H1 (cell line): ENCODE measurements at regions not wholly inside any gene's neighbourhood (a gene's known extent, or its start where the extent isn't known, plus 50 kb on each side); places are given as distances from the start of the nearest gene placed in this dataset.

Experiments used
- EZH2 ChIP-seq: fragments of 200-600 bp; sonication (generic); IDR thresholded peaks from 2 replicates; pipeline ENCODE4 v1.7.1; 2012; ENCODE audit warnings: low read depth, mild to moderate bottlenecking, moderate library complexity, low read length, inconsistent platforms; ENCODE audit not compliant: severe bottlenecking
- JUND ChIP-seq: IDR thresholded peaks from 2 replicates; pipeline ENCODE4 v1.6.1; 2011; ENCODE audit warnings: mild to moderate bottlenecking, improper control_type of control experiment, low read length
- POLR2A ChIP-seq, 2 experiments: IDR thresholded peaks; 1 replicate in 1 of 2; 2 replicates in 1 of 2; pipeline ENCODE4 v1.6.1; 2011; ENCODE audit warnings: low read depth in 2 of 2, low read length in 2 of 2, mild to moderate bottlenecking in 2 of 2; ENCODE audit errors: control extremely low read depth in 1 of 2
- POLR2AphosphoS5 ChIP-seq: IDR thresholded peaks from 2 replicates; pipeline ENCODE4 v1.6.1; 2011; ENCODE audit warnings: low read depth, low read length
- RAD21 ChIP-seq, 2 experiments: IDR thresholded peaks in 1 of 2; conservative IDR thresholded peaks in 1 of 2; 2 replicates each; pipeline ENCODE4 v1.6.1; 2011; ENCODE audit warnings: low read depth in 2 of 2, low read length in 2 of 2, improper control_type of control experiment in 1 of 2, inconsistent platforms in 1 of 2, mild to moderate bottlenecking in 1 of 2, moderate library complexity in 1 of 2
- SIN3A ChIP-seq, 2 experiments: IDR thresholded peaks in 1 of 2; conservative IDR thresholded peaks in 1 of 2; 2 replicates each; pipeline ENCODE4 v1.6.1; 2011 to 2012; ENCODE audit warnings: low read length in 2 of 2, improper control_type of control experiment in 1 of 2, low read depth in 1 of 2, mild to moderate bottlenecking in 1 of 2
- TAF1 ChIP-seq: IDR thresholded peaks from 2 replicates; pipeline ENCODE4 v1.6.1; 2011; ENCODE audit warnings: mild to moderate bottlenecking, low read depth, low read length
- TF ChIP-seq, protein P1 (sequence below), 3 experiments: IDR thresholded peaks; 1 replicate in 2 of 3; 2 replicates in 1 of 3; pipeline versions ENCODE4 v1.5.1 to v1.6.1; 2011; ENCODE audit warnings: low read length in 3 of 3, mild to moderate bottlenecking in 3 of 3, inconsistent platforms in 2 of 3, low read depth in 1 of 3, moderate library complexity in 1 of 3; ENCODE audit not compliant: insufficient read depth in 1 of 3; ENCODE audit errors: control extremely low read depth in 1 of 3

DNA sequence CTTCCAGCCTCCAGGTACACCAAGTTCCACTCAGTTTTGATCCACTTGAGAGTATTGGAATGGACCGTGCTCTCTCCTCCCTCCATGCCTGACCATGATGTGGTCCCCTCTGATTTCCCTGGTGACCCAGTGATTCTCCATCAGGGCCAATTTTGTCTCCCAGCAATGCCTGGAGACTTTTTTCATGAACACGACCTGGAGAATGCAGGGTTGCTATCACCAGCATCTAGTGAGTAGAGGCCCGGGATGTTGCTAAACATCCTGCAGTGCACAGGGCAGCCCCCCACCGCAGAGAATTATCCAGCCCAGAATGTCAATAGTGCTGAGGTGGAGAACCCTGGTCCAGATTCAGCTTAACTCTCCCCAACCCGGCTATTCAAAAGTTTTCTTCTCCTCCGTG, 134.0 kb upstream of the RREB1 start:
- TF ChIP-seq, protein P1, sequence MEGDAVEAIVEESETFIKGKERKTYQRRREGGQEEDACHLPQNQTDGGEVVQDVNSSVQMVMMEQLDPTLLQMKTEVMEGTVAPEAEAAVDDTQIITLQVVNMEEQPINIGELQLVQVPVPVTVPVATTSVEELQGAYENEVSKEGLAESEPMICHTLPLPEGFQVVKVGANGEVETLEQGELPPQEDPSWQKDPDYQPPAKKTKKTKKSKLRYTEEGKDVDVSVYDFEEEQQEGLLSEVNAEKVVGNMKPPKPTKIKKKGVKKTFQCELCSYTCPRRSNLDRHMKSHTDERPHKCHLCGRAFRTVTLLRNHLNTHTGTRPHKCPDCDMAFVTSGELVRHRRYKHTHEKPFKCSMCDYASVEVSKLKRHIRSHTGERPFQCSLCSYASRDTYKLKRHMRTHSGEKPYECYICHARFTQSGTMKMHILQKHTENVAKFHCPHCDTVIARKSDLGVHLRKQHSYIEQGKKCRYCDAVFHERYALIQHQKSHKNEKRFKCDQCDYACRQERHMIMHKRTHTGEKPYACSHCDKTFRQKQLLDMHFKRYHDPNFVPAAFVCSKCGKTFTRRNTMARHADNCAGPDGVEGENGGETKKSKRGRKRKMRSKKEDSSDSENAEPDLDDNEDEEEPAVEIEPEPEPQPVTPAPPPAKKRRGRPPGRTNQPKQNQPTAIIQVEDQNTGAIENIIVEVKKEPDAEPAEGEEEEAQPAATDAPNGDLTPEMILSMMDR (IDR thresholded peaks at IDR 0.05; ENCODE audit: control extremely low read depth in 1 of 3, insufficient read depth in 1 of 3, low read depth in 1 of 3, low read length in 3 of 3) = no peak
- TF ChIP-seq RAD21 (IDR thresholded peaks at IDR 0.05 in 1 of 2, conservative IDR thresholded peaks at IDR 0.05 in 1 of 2; ENCODE audit: low read depth in 2 of 2, low read length in 2 of 2) = no peak
- TF ChIP-seq TAF1 = no peak
- no peak for TF ChIP-seq POLR2A (IDR thresholded peaks at IDR 0.05; ENCODE audit: control extremely low read depth in 1 of 2, low read depth in 2 of 2, low read length in 2 of 2)
- TF ChIP-seq POLR2AphosphoS5 = no peak
- no peak for TF ChIP-seq EZH2
- no peak for TF ChIP-seq SIN3A (conservative IDR thresholded peaks at IDR 0.05 in 1 of 2, IDR thresholded peaks at IDR 0.05 in 1 of 2; ENCODE audit: low read depth in 1 of 2, low read length in 2 of 2)
- no peak for TF ChIP-seq JUND
